HEK293 (cell line): ENCODE measurements at regions not wholly inside any gene's neighbourhood (a gene's known extent, or its start where the extent isn't known, plus 50 kb on each side); places are given as distances from the start of the nearest gene placed in this dataset.

Experiments used
- CTCF ChIA-PET: fragments of 350-600 bp; formaldehyde crosslinking; extraction: SDS; loops from one replicate; lab custom pipeline; 2021; ENCODE audit warnings: antibody characterized with exemption; lab: Yijun Ruan, JAX
- POLR2A ChIA-PET: fragments of 300-600 bp; formaldehyde crosslinking; extraction: SDS; loops from one replicate; lab custom pipeline; 2020; ENCODE audit warnings: antibody characterized with exemption, inconsistent platforms; lab: Yijun Ruan, JAX
- H3K27ac ChIP-seq: fragments of 200-500 bp; sonication (Bioruptor generic); 2 replicates; pipeline ENCODE4 v1.5.1; 2014; ENCODE audit warnings: low read depth, low read length, control low read depth, inconsistent platforms; ENCODE audit errors: extremely low read depth
- H3K36me3 ChIP-seq, 2 experiments: fragments of 200-500 bp in 1 of 2; sonication (Bioruptor generic) in 1 of 2; 1 replicate in 1 of 2; 2 replicates in 1 of 2; pipeline ENCODE4 v1.5.1; 2014 to 2017; ENCODE audit warnings: inconsistent platforms in 2 of 2, low read length in 2 of 2; ENCODE audit not compliant: control insufficient read depth in 2 of 2, insufficient read depth in 1 of 2
- H3K4me1 ChIP-seq: fragments of 200-500 bp; sonication (Bioruptor generic); 2 replicates; pipeline ENCODE4 v1.5.1; 2014; ENCODE audit warnings: mild to moderate bottlenecking, low read length, inconsistent platforms; ENCODE audit not compliant: control insufficient read depth, insufficient read depth
- H3K4me3 ChIP-seq: 2 replicates; pipeline ENCODE4 v1.5.1; 2011; ENCODE audit warnings: low read depth, mild to moderate bottlenecking, control low read depth, low read length, moderate library complexity
- H3K9me3 ChIP-seq: fragments of 200-500 bp; sonication (Bioruptor generic); 2 replicates; pipeline ENCODE4 v1.5.1; 2014; ENCODE audit warnings: low read depth, low read length, inconsistent platforms; ENCODE audit not compliant: control insufficient read depth, insufficient read depth
- BCL11A ChIP-seq: fragments of 450-650 bp; formaldehyde crosslinking; IDR thresholded peaks from 2 replicates; pipeline ENCODE4 v1.5.1; 2016; ENCODE audit warnings: low read depth, missing biosample characterization, missing genetic modification characterization
- GLIS2 ChIP-seq: fragments of 450-650 bp; formaldehyde crosslinking; IDR thresholded peaks from 2 replicates; pipeline ENCODE4 v1.5.1; 2016; ENCODE audit warnings: missing biosample characterization, missing genetic modification characterization
- KLF1 ChIP-seq: fragments of 450-650 bp; formaldehyde crosslinking; IDR thresholded peaks from 2 replicates; pipeline ENCODE4 v1.5.1; 2016; ENCODE audit warnings: missing biosample characterization, missing genetic modification characterization
- REPIN1 ChIP-seq: fragments of 450-650 bp; formaldehyde crosslinking; IDR thresholded peaks from 2 replicates; pipeline ENCODE4 v1.5.1; 2017; ENCODE audit warnings: missing biosample characterization, missing genetic modification characterization, low read depth
- SP3 ChIP-seq: fragments of 450-650 bp; formaldehyde crosslinking; IDR thresholded peaks from 2 replicates; pipeline ENCODE4 v1.5.1; 2016; ENCODE audit warnings: missing biosample characterization, missing genetic modification characterization
- ZBTB1 ChIP-seq: fragments of 450-650 bp; formaldehyde crosslinking; IDR thresholded peaks from 2 replicates; pipeline ENCODE4 v1.5.1; 2016; ENCODE audit warnings: missing biosample characterization, missing genetic modification characterization
- ZBTB21 ChIP-seq: fragments of 450-650 bp; formaldehyde crosslinking; IDR thresholded peaks from 2 replicates; pipeline ENCODE4 v1.5.1; 2017; ENCODE audit warnings: missing biosample characterization, missing genetic modification characterization
- ZBTB7A ChIP-seq: fragments of 450-650 bp; formaldehyde crosslinking; IDR thresholded peaks from 2 replicates; pipeline ENCODE4 v1.5.1; 2016; ENCODE audit warnings: low read depth, missing biosample characterization, missing genetic modification characterization
- ZFHX2 ChIP-seq: fragments of 450-650 bp; formaldehyde crosslinking; conservative IDR thresholded peaks from 2 replicates; pipeline ENCODE4 v1.5.1; 2016; ENCODE audit warnings: missing biosample characterization, missing genetic modification characterization
- ZNF121 ChIP-seq: fragments of 450-650 bp; formaldehyde crosslinking; IDR thresholded peaks from 2 replicates; pipeline ENCODE4 v1.5.1; 2016; ENCODE audit warnings: missing biosample characterization, missing genetic modification characterization
- ZNF146 ChIP-seq: fragments of 450-650 bp; formaldehyde crosslinking; IDR thresholded peaks from 2 replicates; pipeline ENCODE4 v1.5.1; 2016; ENCODE audit warnings: missing biosample characterization, missing genetic modification characterization
- ZNF214 ChIP-seq: fragments of 450-650 bp; formaldehyde crosslinking; IDR thresholded peaks from 2 replicates; pipeline ENCODE4 v1.5.1; 2017; ENCODE audit warnings: missing biosample characterization, mild to moderate bottlenecking, missing genetic modification characterization, borderline replicate concordance
- ZNF274 ChIP-seq, 2 experiments: fragments of 200-500 bp in 1 of 2; fragments of 450-650 bp in 1 of 2; sonication (Bioruptor generic) in 1 of 2; formaldehyde crosslinking in 1 of 2; IDR thresholded peaks; 2 replicates each; pipeline versions ENCODE4 v1.5.1 to v1.6.1; 2014 to 2016; ENCODE audit warnings: borderline replicate concordance in 1 of 2, inconsistent platforms in 1 of 2, low read length in 1 of 2, missing biosample characterization in 1 of 2, missing genetic modification characterization in 1 of 2
- ZNF518A ChIP-seq: fragments of 450-650 bp; formaldehyde crosslinking; conservative IDR thresholded peaks from 2 replicates; pipeline ENCODE4 v1.5.1; 2016; ENCODE audit warnings: low read depth, missing biosample characterization, missing genetic modification characterization
- ZNF521 ChIP-seq: fragments of 450-650 bp; formaldehyde crosslinking; IDR thresholded peaks from 2 replicates; pipeline ENCODE4 v1.5.1; 2017; ENCODE audit warnings: missing biosample characterization, mild to moderate bottlenecking, missing genetic modification characterization
- ZNF544 ChIP-seq: fragments of 450-650 bp; formaldehyde crosslinking; IDR thresholded peaks from 2 replicates; pipeline ENCODE4 v1.5.0; 2017; ENCODE audit warnings: missing biosample characterization, missing genetic modification characterization
- ZNF558 ChIP-seq: fragments of 450-650 bp; formaldehyde crosslinking; IDR thresholded peaks from 2 replicates; pipeline ENCODE4 v1.5.1; 2016; ENCODE audit warnings: missing biosample characterization, missing genetic modification characterization
- ZNF571 ChIP-seq: fragments of 450-650 bp; formaldehyde crosslinking; IDR thresholded peaks from 2 replicates; pipeline ENCODE4 v1.5.0; 2017; ENCODE audit warnings: missing biosample characterization, missing genetic modification characterization
- ZNF624 ChIP-seq: fragments of 450-650 bp; formaldehyde crosslinking; IDR thresholded peaks from 2 replicates; pipeline ENCODE4 v1.5.1; 2017; ENCODE audit warnings: missing biosample characterization, missing genetic modification characterization
- ZNF692 ChIP-seq: fragments of 450-650 bp; formaldehyde crosslinking; IDR thresholded peaks from 2 replicates; pipeline ENCODE4 v1.5.1; 2016; ENCODE audit warnings: missing biosample characterization, missing genetic modification characterization
- ZNF768 ChIP-seq: fragments of 450-650 bp; formaldehyde crosslinking; IDR thresholded peaks from 2 replicates; pipeline ENCODE4 v1.5.1; 2018; ENCODE audit warnings: missing biosample characterization, mild to moderate bottlenecking, missing genetic modification characterization
- ZNF843 ChIP-seq: fragments of 450-650 bp; formaldehyde crosslinking; IDR thresholded peaks from 2 replicates; pipeline ENCODE4 v1.5.1; 2016; ENCODE audit warnings: missing biosample characterization, missing genetic modification characterization
- ZSCAN23 ChIP-seq: fragments of 450-650 bp; formaldehyde crosslinking; IDR thresholded peaks from 2 replicates; pipeline ENCODE4 v1.5.1; 2016; ENCODE audit warnings: missing biosample characterization, missing genetic modification characterization
- ZSCAN4 ChIP-seq: fragments of 450-650 bp; formaldehyde crosslinking; IDR thresholded peaks from 2 replicates; pipeline ENCODE4 v1.5.1; 2017; ENCODE audit warnings: missing biosample characterization, missing genetic modification characterization
- TF ChIP-seq, protein P1 (sequence below): fragments of 450-650 bp; formaldehyde crosslinking; IDR thresholded peaks from 2 replicates; pipeline ENCODE4 v1.5.1; 2016; ENCODE audit warnings: missing biosample characterization, missing genetic modification characterization, borderline replicate concordance
- TF ChIP-seq, protein P2 (sequence below): fragments of 450-650 bp; formaldehyde crosslinking; IDR thresholded peaks from 2 replicates; pipeline ENCODE4 v1.5.1; 2017; ENCODE audit warnings: missing biosample characterization, mild to moderate bottlenecking, missing genetic modification characterization, moderate library complexity

DNA sequence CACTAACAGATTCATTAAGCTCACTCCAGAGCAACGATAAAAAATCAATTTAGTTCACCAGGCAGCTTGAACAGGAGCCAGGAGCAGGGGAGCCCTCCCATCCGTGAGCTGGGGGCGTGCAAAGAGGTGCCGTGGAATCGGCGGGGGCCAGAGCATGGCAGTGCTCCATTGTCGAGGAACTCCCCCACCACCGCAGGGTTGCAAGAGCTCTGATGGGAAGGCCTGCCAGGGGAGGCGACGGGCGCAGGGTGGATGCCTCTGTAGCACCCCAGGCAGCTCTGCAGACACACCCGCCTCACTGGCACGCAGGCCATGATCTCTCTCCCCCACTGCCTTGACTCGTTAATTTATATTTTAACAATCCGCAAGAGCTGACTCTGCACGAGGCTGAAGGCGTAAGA lies 433.2 kb downstream of the MIAT start (continued):
- no peak for TF ChIP-seq GLIS2
- no peak for TF ChIP-seq REPIN1 (tag by site-specific recombination)
- no peak for TF ChIP-seq ZNF768
- no peak for TF ChIP-seq ZNF544 (tag by site-specific recombination)
- no peak for TF ChIP-seq SP3
- TF ChIP-seq ZNF692 (tag by site-specific recombination) = no peak
- no peak for TF ChIP-seq ZNF214
- TF ChIP-seq ZNF521 (tag by site-specific recombination) = no peak

GRCh38 chr22:27093422-27093821 lies 436.0 kb downstream of the MIAT start:
- Histone ChIP-seq H3K9me3 (no peaks in the 10 kb centered on the region), H3K4me1 (no peaks in the 10 kb centered on the region), H3K4me3 (no peak overlapping the region), H3K27ac (no peak overlapping the region), H3K36me3 (no peaks in the 10 kb centered on the region)
- CTCF ChIA-PET = interaction anchor here (0.7 kb wide), 1 partner anchor 8 kb away, joined by 3 read pairs; no protein-coding TSS in a partner anchor
- POLR2A ChIA-PET = no interaction called here
- TF ChIP-seq ZNF843 (no peak), ZNF274 (IDR thresholded peaks at IDR 0.05; ENCODE audit: low read length) (no peak), ZNF274 (tag by site-specific recombination; IDR thresholded peaks at IDR 0.05; ENCODE audit: borderline replicate concordance) (no peak; the same call in 1 of the 2 replicates), ZBTB1 (no peak), ZNF121 (tag by site-specific recombination) (no peak), ZNF571 (tag by site-specific recombination) (no peak; the same call in 1 of the 2 replicates), ZFHX2 (tag by site-specific recombination) (peak; percentile 28; the same call in 1 of the 2 replicates), ZNF146 (no peak), KLF1 (tag by site-specific recombination) (no peak), BCL11A (tag by site-specific recombination) (no peak), ZBTB7A (tag by site-specific recombination) (no peak), ZSCAN4 (tag by site-specific recombination) (peak; percentile 72), ZNF518A (tag by site-specific recombination) (no peak), ZNF624 (tag by site-specific recombination) (no peak), ZBTB21 (tag by site-specific recombination) (no peak), ZSCAN23 (no peak), ZNF558 (tag by site-specific recombination) (no peak)
- TF ChIP-seq, protein P1, sequence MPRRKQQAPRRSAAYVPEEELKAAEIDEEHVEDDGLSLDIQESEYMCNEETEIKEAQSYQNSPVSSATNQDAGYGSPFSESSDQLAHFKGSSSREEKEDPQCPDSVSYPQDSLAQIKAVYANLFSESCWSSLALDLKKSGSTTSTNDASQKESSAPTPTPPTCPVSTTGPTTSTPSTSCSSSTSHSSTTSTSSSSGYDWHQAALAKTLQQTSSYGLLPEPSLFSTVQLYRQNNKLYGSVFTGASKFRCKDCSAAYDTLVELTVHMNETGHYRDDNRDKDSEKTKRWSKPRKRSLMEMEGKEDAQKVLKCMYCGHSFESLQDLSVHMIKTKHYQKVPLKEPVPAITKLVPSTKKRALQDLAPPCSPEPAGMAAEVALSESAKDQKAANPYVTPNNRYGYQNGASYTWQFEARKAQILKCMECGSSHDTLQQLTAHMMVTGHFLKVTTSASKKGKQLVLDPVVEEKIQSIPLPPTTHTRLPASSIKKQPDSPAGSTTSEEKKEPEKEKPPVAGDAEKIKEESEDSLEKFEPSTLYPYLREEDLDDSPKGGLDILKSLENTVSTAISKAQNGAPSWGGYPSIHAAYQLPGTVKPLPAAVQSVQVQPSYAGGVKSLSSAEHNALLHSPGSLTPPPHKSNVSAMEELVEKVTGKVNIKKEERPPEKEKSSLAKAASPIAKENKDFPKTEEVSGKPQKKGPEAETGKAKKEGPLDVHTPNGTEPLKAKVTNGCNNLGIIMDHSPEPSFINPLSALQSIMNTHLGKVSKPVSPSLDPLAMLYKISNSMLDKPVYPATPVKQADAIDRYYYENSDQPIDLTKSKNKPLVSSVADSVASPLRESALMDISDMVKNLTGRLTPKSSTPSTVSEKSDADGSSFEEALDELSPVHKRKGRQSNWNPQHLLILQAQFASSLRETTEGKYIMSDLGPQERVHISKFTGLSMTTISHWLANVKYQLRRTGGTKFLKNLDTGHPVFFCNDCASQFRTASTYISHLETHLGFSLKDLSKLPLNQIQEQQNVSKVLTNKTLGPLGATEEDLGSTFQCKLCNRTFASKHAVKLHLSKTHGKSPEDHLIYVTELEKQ (tag by site-specific recombination) = no peak
- TF ChIP-seq, protein P2, sequence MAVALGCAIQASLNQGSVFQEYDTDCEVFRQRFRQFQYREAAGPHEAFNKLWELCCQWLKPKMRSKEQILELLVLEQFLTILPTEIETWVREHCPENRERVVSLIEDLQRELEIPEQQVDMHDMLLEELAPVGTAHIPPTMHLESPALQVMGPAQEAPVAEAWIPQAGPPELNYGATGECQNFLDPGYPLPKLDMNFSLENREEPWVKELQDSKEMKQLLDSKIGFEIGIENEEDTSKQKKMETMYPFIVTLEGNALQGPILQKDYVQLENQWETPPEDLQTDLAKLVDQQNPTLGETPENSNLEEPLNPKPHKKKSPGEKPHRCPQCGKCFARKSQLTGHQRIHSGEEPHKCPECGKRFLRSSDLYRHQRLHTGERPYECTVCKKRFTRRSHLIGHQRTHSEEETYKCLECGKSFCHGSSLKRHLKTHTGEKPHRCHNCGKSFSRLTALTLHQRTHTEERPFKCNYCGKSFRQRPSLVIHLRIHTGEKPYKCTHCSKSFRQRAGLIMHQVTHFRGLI (tag by site-specific recombination) = no peak
